HEK293 (cell line): ENCODE measurements at regions not wholly inside any gene's neighbourhood (a gene's known extent, or its start where the extent isn't known, plus 50 kb on each side); places are given as distances from the start of the nearest gene placed in this dataset.

Experiments used
- CTCF ChIA-PET: fragments of 350-600 bp; formaldehyde crosslinking; extraction: SDS; loops from one replicate; lab custom pipeline; 2021; ENCODE audit warnings: antibody characterized with exemption; lab: Yijun Ruan, JAX
- POLR2A ChIA-PET: fragments of 300-600 bp; formaldehyde crosslinking; extraction: SDS; loops from one replicate; lab custom pipeline; 2020; ENCODE audit warnings: antibody characterized with exemption, inconsistent platforms; lab: Yijun Ruan, JAX
- H3K27ac ChIP-seq: fragments of 200-500 bp; sonication (Bioruptor generic); 2 replicates; pipeline ENCODE4 v1.5.1; 2014; ENCODE audit warnings: low read depth, low read length, control low read depth, inconsistent platforms; ENCODE audit errors: extremely low read depth
- H3K36me3 ChIP-seq, 2 experiments: fragments of 200-500 bp in 1 of 2; sonication (Bioruptor generic) in 1 of 2; 1 replicate in 1 of 2; 2 replicates in 1 of 2; pipeline ENCODE4 v1.5.1; 2014 to 2017; ENCODE audit warnings: inconsistent platforms in 2 of 2, low read length in 2 of 2; ENCODE audit not compliant: control insufficient read depth in 2 of 2, insufficient read depth in 1 of 2
- H3K4me1 ChIP-seq: fragments of 200-500 bp; sonication (Bioruptor generic); 2 replicates; pipeline ENCODE4 v1.5.1; 2014; ENCODE audit warnings: mild to moderate bottlenecking, low read length, inconsistent platforms; ENCODE audit not compliant: control insufficient read depth, insufficient read depth
- H3K4me3 ChIP-seq: 2 replicates; pipeline ENCODE4 v1.5.1; 2011; ENCODE audit warnings: low read depth, mild to moderate bottlenecking, control low read depth, low read length, moderate library complexity
- H3K9me3 ChIP-seq: fragments of 200-500 bp; sonication (Bioruptor generic); 2 replicates; pipeline ENCODE4 v1.5.1; 2014; ENCODE audit warnings: low read depth, low read length, inconsistent platforms; ENCODE audit not compliant: control insufficient read depth, insufficient read depth
- HOXC10 ChIP-seq: sonication (generic); formaldehyde crosslinking; IDR thresholded peaks from 2 replicates; pipeline ENCODE4 v1.8.1; 2023; ENCODE audit warnings: mild to moderate bottlenecking, missing genetic modification reagents
- KLF7 ChIP-seq: fragments of 450-650 bp; formaldehyde crosslinking; IDR thresholded peaks from 2 replicates; pipeline ENCODE4 v1.5.1; 2016; ENCODE audit warnings: missing biosample characterization, missing genetic modification characterization, borderline replicate concordance
- KLF8 ChIP-seq: fragments of 450-650 bp; formaldehyde crosslinking; IDR thresholded peaks from 2 replicates; pipeline ENCODE4 v1.5.1; 2016; ENCODE audit warnings: missing biosample characterization, missing genetic modification characterization
- REPIN1 ChIP-seq: fragments of 450-650 bp; formaldehyde crosslinking; IDR thresholded peaks from 2 replicates; pipeline ENCODE4 v1.5.1; 2017; ENCODE audit warnings: missing biosample characterization, missing genetic modification characterization, low read depth
- SALL2 ChIP-seq: fragments of 450-650 bp; formaldehyde crosslinking; IDR thresholded peaks from 2 replicates; pipeline ENCODE4 v1.5.0; 2017; ENCODE audit warnings: missing biosample characterization, mild to moderate bottlenecking, missing genetic modification characterization, borderline replicate concordance
- SP7 ChIP-seq: fragments of 450-650 bp; formaldehyde crosslinking; IDR thresholded peaks from 2 replicates; pipeline ENCODE4 v1.5.1; 2016; ENCODE audit warnings: missing biosample characterization, missing genetic modification characterization
- YY1 ChIP-seq: fragments of 450-650 bp; formaldehyde crosslinking; IDR thresholded peaks from 2 replicates; pipeline ENCODE4 v1.5.1; 2018; ENCODE audit warnings: missing biosample characterization, missing genetic modification characterization
- ZBTB21 ChIP-seq: fragments of 450-650 bp; formaldehyde crosslinking; IDR thresholded peaks from 2 replicates; pipeline ENCODE4 v1.5.1; 2017; ENCODE audit warnings: missing biosample characterization, missing genetic modification characterization
- ZFP41 ChIP-seq: fragments of 450-650 bp; formaldehyde crosslinking; IDR thresholded peaks from 2 replicates; pipeline ENCODE4 v1.5.1; 2016; ENCODE audit warnings: missing biosample characterization, missing genetic modification characterization, borderline replicate concordance
- ZIC2 ChIP-seq: fragments of 450-650 bp; formaldehyde crosslinking; IDR thresholded peaks from 2 replicates; pipeline ENCODE4 v1.5.1; 2016; ENCODE audit warnings: missing biosample characterization, missing genetic modification characterization
- ZNF132 ChIP-seq: fragments of 450-650 bp; formaldehyde crosslinking; IDR thresholded peaks from 2 replicates; pipeline ENCODE4 v1.5.1; 2017; ENCODE audit warnings: missing biosample characterization, missing genetic modification characterization, borderline replicate concordance
- ZNF138 ChIP-seq: fragments of 450-650 bp; formaldehyde crosslinking; IDR thresholded peaks from 2 replicates; pipeline ENCODE4 v1.5.1; 2016; ENCODE audit warnings: missing biosample characterization, missing genetic modification characterization, borderline replicate concordance
- ZNF146 ChIP-seq: fragments of 450-650 bp; formaldehyde crosslinking; IDR thresholded peaks from 2 replicates; pipeline ENCODE4 v1.5.1; 2016; ENCODE audit warnings: missing biosample characterization, missing genetic modification characterization
- ZNF184 ChIP-seq: fragments of 450-650 bp; IDR thresholded peaks from 2 replicates; pipeline ENCODE4 v1.5.1; 2018; ENCODE audit warnings: missing biosample characterization, mild to moderate bottlenecking, missing genetic modification characterization
- ZNF311 ChIP-seq: fragments of 450-650 bp; formaldehyde crosslinking; IDR thresholded peaks from 2 replicates; pipeline ENCODE4 v1.5.1; 2017; ENCODE audit warnings: missing biosample characterization, missing genetic modification characterization, borderline replicate concordance
- ZNF324 ChIP-seq: fragments of 450-650 bp; formaldehyde crosslinking; IDR thresholded peaks from 2 replicates; pipeline ENCODE4 v1.5.1; 2016; ENCODE audit warnings: missing biosample characterization, missing genetic modification characterization
- ZNF341 ChIP-seq: fragments of 450-650 bp; formaldehyde crosslinking; IDR thresholded peaks from 2 replicates; pipeline ENCODE4; 2016; ENCODE audit warnings: low read depth, missing biosample characterization, missing genetic modification characterization
- ZNF37A ChIP-seq: fragments of 450-650 bp; IDR thresholded peaks from 2 replicates; pipeline ENCODE4 v1.5.1; 2018; ENCODE audit warnings: missing biosample characterization, missing genetic modification characterization
- ZNF513 ChIP-seq: fragments of 450-650 bp; IDR thresholded peaks from 2 replicates; pipeline ENCODE4 v1.5.1; 2018; ENCODE audit warnings: missing biosample characterization, missing genetic modification characterization
- ZNF600 ChIP-seq: fragments of 450-650 bp; formaldehyde crosslinking; IDR thresholded peaks from 2 replicates; pipeline ENCODE4 v1.5.1; 2016; ENCODE audit warnings: missing biosample characterization, missing genetic modification characterization
- ZNF785 ChIP-seq: fragments of 450-650 bp; formaldehyde crosslinking; IDR thresholded peaks from 2 replicates; pipeline ENCODE4 v1.5.1; 2016; ENCODE audit warnings: missing biosample characterization, missing genetic modification characterization
- ZNF791 ChIP-seq: fragments of 450-650 bp; formaldehyde crosslinking; IDR thresholded peaks from 2 replicates; pipeline ENCODE4 v1.5.1; 2016; ENCODE audit warnings: missing biosample characterization, missing genetic modification characterization
- ZNF837 ChIP-seq: fragments of 450-650 bp; formaldehyde crosslinking; IDR thresholded peaks from 2 replicates; pipeline ENCODE4 v1.5.1; 2016; ENCODE audit warnings: missing biosample characterization, missing genetic modification characterization
- ZSCAN16 ChIP-seq: fragments of 450-650 bp; formaldehyde crosslinking; IDR thresholded peaks from 2 replicates; pipeline ENCODE4 v1.5.1; 2016; ENCODE audit warnings: missing biosample characterization, missing genetic modification characterization
- TF ChIP-seq, protein P1 (sequence below): fragments of 450-650 bp; formaldehyde crosslinking; IDR thresholded peaks from 2 replicates; pipeline ENCODE4 v1.5.1; 2017; ENCODE audit warnings: missing biosample characterization, missing genetic modification characterization
- TF ChIP-seq, protein P2 (sequence below): fragments of 450-650 bp; formaldehyde crosslinking; IDR thresholded peaks from 2 replicates; pipeline ENCODE4 v1.5.1; 2016; ENCODE audit warnings: missing biosample characterization, missing genetic modification characterization

GRCh38 chr4:8724436-8725070 lies 132.0 kb downstream of the CPZ start:
- no peaks in the 10 kb centered on the region for H3K9me3 ChIP-seq
- ChIA-PET POLR2A (no interaction called here), CTCF (no interaction called here)
- H3K4me3 ChIP-seq: no peak overlapping the region
- no peaks in the 10 kb centered on the region for H3K36me3 ChIP-seq
- TF ChIP-seq ZNF791 (tag by site-specific recombination): no peak
- no peak for TF ChIP-seq ZFP41 (tag by site-specific recombination)
- TF ChIP-seq ZNF324 (tag by site-specific recombination): no peak
- TF ChIP-seq ZNF311 (tag by site-specific recombination): no peak
- no peak for TF ChIP-seq ZNF600 (tag by site-specific recombination)
- TF ChIP-seq ZBTB21 (tag by site-specific recombination): no peak
- TF ChIP-seq, all 188 proteins: peak for 0
- Histone ChIP-seq H3K27ac (no peak overlapping the region), H3K4me1 (no peaks in the 10 kb centered on the region)

DNA sequence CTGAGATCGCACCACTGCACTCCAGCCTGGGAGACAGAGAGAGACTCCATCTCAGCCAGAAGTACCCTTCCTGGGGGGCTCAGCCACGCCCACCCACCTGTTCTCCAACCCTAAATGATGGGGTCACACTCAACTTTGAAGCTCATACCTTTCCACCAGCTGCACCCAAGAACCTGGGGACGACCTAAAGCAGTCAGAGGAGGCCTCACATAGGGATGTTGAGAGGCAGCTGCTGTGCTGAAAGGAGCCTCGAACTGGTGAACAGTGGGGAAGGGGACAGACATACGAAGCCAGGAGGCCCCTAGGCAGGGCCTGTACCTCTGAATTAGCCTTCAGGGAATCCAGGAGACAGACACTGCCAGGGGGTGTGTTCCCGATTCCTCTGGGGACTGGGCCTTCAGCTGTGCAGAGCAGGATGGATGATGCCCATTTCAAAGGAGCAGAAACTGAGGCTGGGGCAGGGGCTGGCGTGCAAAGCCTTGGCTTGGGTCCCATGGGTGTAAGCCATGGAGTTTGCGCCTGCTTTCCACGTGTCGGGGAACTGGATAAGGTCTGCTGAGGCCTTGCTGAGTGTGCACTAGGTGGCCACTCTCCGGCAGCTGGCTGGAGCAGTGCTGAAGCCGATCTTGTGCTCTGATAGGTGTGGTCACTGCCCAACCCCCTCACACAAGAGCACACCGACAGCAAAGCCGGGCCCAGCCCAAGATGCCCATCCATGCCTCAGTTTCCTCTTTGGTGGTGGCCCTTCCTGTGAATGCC lies 130.8 kb downstream of the CPZ start:
- no peak overlapping the region for H3K27ac ChIP-seq
- no peaks in the 10 kb centered on the region for H3K4me1 ChIP-seq
- TF ChIP-seq KLF8 (tag by site-specific recombination): no peak
- no peak for TF ChIP-seq ZNF37A
- no peak for TF ChIP-seq ZIC2 (tag by site-specific recombination)
- no peak for TF ChIP-seq KLF7 (tag by site-specific recombination)
- TF ChIP-seq ZNF785 (tag by site-specific recombination): no peak
- no peak overlapping the region for H3K4me3 ChIP-seq
- ChIA-PET CTCF (no interaction called here), POLR2A (no interaction called here)
- no peaks in the 10 kb centered on the region for H3K9me3 ChIP-seq
- H3K36me3 ChIP-seq: no peaks in the 10 kb centered on the region

DNA sequence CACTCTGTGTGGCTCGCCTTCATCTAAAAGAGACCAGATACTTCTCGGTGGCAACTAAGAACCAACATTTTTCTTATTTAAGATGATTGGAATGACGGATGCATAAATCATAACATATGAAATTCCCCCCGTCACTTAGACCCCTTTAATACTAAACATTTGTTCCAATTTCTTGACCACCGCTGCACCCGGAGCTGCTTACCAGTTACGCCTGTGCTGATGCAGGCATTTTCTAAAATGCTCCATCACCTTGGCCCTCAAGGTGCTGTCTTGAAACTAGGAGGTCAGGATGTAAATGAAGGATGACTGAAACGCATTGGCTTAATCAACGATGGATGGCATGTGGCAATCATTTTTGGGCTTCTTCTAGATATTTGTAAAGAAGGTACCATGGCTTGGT lies 130.0 kb downstream of the CPZ start:
- no peak overlapping the region for H3K4me3 ChIP-seq
- no peaks in the 10 kb centered on the region for H3K36me3 ChIP-seq
- POLR2A ChIA-PET: no interaction called here
- no peaks in the 10 kb centered on the region for H3K4me1 ChIP-seq
- no peak for TF ChIP-seq YY1 (tag by site-specific recombination)
- no peak for TF ChIP-seq ZSCAN16 (tag by site-specific recombination)
- no peak for TF ChIP-seq ZNF837 (tag by site-specific recombination)
- no peak for TF ChIP-seq ZNF184 (tag by site-specific recombination)
- no peak for TF ChIP-seq SP7 (tag by site-specific recombination)
- no peak for TF ChIP-seq ZNF341
- TF ChIP-seq ZNF146 (tag by site-specific recombination): no peak
- TF ChIP-seq, protein P1, sequence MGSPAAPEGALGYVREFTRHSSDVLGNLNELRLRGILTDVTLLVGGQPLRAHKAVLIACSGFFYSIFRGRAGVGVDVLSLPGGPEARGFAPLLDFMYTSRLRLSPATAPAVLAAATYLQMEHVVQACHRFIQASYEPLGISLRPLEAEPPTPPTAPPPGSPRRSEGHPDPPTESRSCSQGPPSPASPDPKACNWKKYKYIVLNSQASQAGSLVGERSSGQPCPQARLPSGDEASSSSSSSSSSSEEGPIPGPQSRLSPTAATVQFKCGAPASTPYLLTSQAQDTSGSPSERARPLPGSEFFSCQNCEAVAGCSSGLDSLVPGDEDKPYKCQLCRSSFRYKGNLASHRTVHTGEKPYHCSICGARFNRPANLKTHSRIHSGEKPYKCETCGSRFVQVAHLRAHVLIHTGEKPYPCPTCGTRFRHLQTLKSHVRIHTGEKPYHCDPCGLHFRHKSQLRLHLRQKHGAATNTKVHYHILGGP (tag by site-specific recombination): no peak
- CTCF ChIA-PET: no interaction called here
- no peaks in the 10 kb centered on the region for H3K9me3 ChIP-seq
- no peak overlapping the region for H3K27ac ChIP-seq

- no peaks in the 10 kb centered on the region for H3K36me3 ChIP-seq
- H3K4me1 ChIP-seq: no peaks in the 10 kb centered on the region
- H3K9me3 ChIP-seq: no peaks in the 10 kb centered on the region
- no peak overlapping the region for H3K27ac ChIP-seq
- CTCF ChIA-PET: no interaction called here
- POLR2A ChIA-PET: no interaction called here
- no peak overlapping the region for H3K4me3 ChIP-seq
- no peak for TF ChIP-seq HOXC10
- no peak for TF ChIP-seq ZNF132 (tag by site-specific recombination)
- TF ChIP-seq, protein P2, sequence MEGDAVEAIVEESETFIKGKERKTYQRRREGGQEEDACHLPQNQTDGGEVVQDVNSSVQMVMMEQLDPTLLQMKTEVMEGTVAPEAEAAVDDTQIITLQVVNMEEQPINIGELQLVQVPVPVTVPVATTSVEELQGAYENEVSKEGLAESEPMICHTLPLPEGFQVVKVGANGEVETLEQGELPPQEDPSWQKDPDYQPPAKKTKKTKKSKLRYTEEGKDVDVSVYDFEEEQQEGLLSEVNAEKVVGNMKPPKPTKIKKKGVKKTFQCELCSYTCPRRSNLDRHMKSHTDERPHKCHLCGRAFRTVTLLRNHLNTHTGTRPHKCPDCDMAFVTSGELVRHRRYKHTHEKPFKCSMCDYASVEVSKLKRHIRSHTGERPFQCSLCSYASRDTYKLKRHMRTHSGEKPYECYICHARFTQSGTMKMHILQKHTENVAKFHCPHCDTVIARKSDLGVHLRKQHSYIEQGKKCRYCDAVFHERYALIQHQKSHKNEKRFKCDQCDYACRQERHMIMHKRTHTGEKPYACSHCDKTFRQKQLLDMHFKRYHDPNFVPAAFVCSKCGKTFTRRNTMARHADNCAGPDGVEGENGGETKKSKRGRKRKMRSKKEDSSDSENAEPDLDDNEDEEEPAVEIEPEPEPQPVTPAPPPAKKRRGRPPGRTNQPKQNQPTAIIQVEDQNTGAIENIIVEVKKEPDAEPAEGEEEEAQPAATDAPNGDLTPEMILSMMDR (tag by site-specific recombination): no peak
- TF ChIP-seq REPIN1: no peak
- no peak for TF ChIP-seq ZNF138 (tag by site-specific recombination)
- TF ChIP-seq ZNF513 (tag by site-specific recombination): no peak
- no peak for TF ChIP-seq SALL2 (tag by site-specific recombination)
Observed at GRCh38 chr4:8721621-8722020, 129.1 kb downstream of the CPZ start.
